ENCODE measurements at regions not wholly inside any gene's neighbourhood (a gene's known extent, or its start where the extent isn't known, plus 50 kb on each side); places are given as distances from the start of the nearest gene placed in this dataset.

DNA sequence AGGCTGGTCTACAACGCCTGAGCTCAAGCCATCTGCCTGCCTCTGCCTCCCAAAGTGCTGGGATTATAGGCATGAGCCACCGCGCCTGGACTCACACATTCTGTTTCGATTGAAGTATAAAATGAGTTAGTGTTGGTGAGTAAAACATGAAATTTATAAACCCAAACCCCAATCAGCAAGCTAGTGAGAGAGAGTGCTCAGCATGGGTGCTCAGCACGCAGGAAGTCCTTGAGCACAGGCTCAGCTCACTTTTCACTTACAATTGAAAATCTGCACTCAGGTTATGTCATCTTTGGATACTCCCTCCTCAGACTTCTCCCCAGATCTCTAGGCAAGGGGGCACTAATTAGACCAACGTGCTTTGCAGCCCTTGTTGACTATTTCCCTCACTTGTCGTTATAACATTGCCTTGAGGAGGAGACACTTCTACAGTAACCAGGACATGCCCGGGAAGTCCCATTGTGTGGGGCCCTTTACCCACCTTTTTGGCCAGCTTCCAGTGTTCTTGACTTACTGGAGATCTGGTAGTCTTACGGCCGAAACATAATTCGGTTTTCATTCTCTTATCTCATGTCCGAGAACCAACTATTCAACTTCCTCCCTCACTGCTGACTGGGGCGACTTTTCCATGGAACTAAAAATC lies 68.5 kb upstream of the AMN1 start:
- TF ChIP-seq CTCF (IDR thresholded peaks at IDR 0.05 in 4 of 5, conservative IDR thresholded peaks at IDR 0.05 in 1 of 5) (no peak), POLR2A (IDR thresholded peaks at IDR 0.05) (no peak)
